ENCODE measurements at regions not wholly inside any gene's neighbourhood (a gene's known extent, or its start where the extent isn't known, plus 50 kb on each side); places are given as distances from the start of the nearest gene placed in this dataset.

- Histone ChIP-seq H3K4me2 (ENCODE audit: low read length) (no peak overlapping the region), H3K4me3 (ENCODE audit: low read depth, low read length) (no peak overlapping the region), H3K79me2 (no peaks in the 10 kb centered on the region), H3K9me3 (ENCODE audit: control insufficient read depth, low read length) (no peaks in the 10 kb centered on the region), H3K27me3 (ENCODE audit: control insufficient read depth, insufficient read depth, low read length) (no peaks in the 10 kb centered on the region), H3K27ac (no peak overlapping the region), H3K4me1 (no peaks in the 10 kb centered on the region), H3K9ac (no peak overlapping the region), H3K36me3 (ENCODE audit: control insufficient read depth, insufficient read depth, low read length) (no peaks in the 10 kb centered on the region), H2AFZ (no peak overlapping the region)
- TF ChIP-seq CTCF (IDR thresholded peaks at IDR 0.05): no peak
Measured at GRCh38 chr3:106086038-106086437, 217.2 kb upstream of the CBLB start.

GRCh38 chr3:106086636-106087035, 217.8 kb upstream of the CBLB start:
- H3K9me3 ChIP-seq (ENCODE audit: control insufficient read depth, low read length): no peaks in the 10 kb centered on the region
- no peak overlapping the region for H3K4me2 ChIP-seq (ENCODE audit: low read length)
- no peak for TF ChIP-seq CTCF (IDR thresholded peaks at IDR 0.05)
- no peaks in the 10 kb centered on the region for H3K27me3 ChIP-seq (ENCODE audit: control insufficient read depth, insufficient read depth, low read length)
- no peak overlapping the region for H3K27ac ChIP-seq
- no peak overlapping the region for H3K9ac ChIP-seq
- no peaks in the 10 kb centered on the region for H3K36me3 ChIP-seq (ENCODE audit: control insufficient read depth, insufficient read depth, low read length)
- no peak overlapping the region for H3K4me3 ChIP-seq (ENCODE audit: low read depth, low read length)
- H3K79me2 ChIP-seq: no peaks in the 10 kb centered on the region
- H2AFZ ChIP-seq: no peak overlapping the region
- H3K4me1 ChIP-seq: no peaks in the 10 kb centered on the region

GRCh38 chr3:106088304-106088703, 219.5 kb upstream of the CBLB start:
- no peak overlapping the region for H3K4me3 ChIP-seq (ENCODE audit: low read depth, low read length)
- no peak overlapping the region for H3K4me2 ChIP-seq (ENCODE audit: low read length)
- H2AFZ ChIP-seq: no peak overlapping the region
- no peaks in the 10 kb centered on the region for H3K27me3 ChIP-seq (ENCODE audit: control insufficient read depth, insufficient read depth, low read length)
- no peak overlapping the region for H3K9ac ChIP-seq
- TF ChIP-seq CTCF (IDR thresholded peaks at IDR 0.05): no peak
- no peaks in the 10 kb centered on the region for H3K36me3 ChIP-seq (ENCODE audit: control insufficient read depth, insufficient read depth, low read length)
- no peaks in the 10 kb centered on the region for H3K79me2 ChIP-seq
- H3K27ac ChIP-seq: no peak overlapping the region
- H3K4me1 ChIP-seq: no peaks in the 10 kb centered on the region
- H3K9me3 ChIP-seq (ENCODE audit: control insufficient read depth, low read length): no peaks in the 10 kb centered on the region

GRCh38 chr3:106088899-106089298, 220.1 kb upstream of the CBLB start:
- Histone ChIP-seq H3K27me3 (ENCODE audit: control insufficient read depth, insufficient read depth, low read length) (no peaks in the 10 kb centered on the region), H3K9me3 (ENCODE audit: control insufficient read depth, low read length) (no peaks in the 10 kb centered on the region), H3K4me2 (ENCODE audit: low read length) (no peak overlapping the region), H3K4me3 (ENCODE audit: low read depth, low read length) (no peak overlapping the region), H3K4me1 (no peaks in the 10 kb centered on the region), H3K9ac (no peak overlapping the region), H3K36me3 (ENCODE audit: control insufficient read depth, insufficient read depth, low read length) (no peaks in the 10 kb centered on the region), H2AFZ (no peak overlapping the region), H3K27ac (no peak overlapping the region), H3K79me2 (no peaks in the 10 kb centered on the region)
- TF ChIP-seq CTCF (IDR thresholded peaks at IDR 0.05): no peak

GRCh38 chr3:106089806-106090205, 221.0 kb upstream of the CBLB start:
- Histone ChIP-seq H3K27ac (no peak overlapping the region), H3K79me2 (no peaks in the 10 kb centered on the region), H3K4me2 (ENCODE audit: low read length) (no peak overlapping the region), H3K36me3 (ENCODE audit: control insufficient read depth, insufficient read depth, low read length) (no peaks in the 10 kb centered on the region), H3K4me3 (ENCODE audit: low read depth, low read length) (no peak overlapping the region), H3K27me3 (ENCODE audit: control insufficient read depth, insufficient read depth, low read length) (no peaks in the 10 kb centered on the region), H3K4me1 (no peaks in the 10 kb centered on the region), H3K9me3 (ENCODE audit: control insufficient read depth, low read length) (no peaks in the 10 kb centered on the region), H2AFZ (no peak overlapping the region), H3K9ac (no peak overlapping the region)
- no peak for TF ChIP-seq CTCF (IDR thresholded peaks at IDR 0.05)

All from parathyroid adenoma (tissue), 2 donors.